Suprapubic skin (tissue), 4 donors: ENCODE measurements at regions not wholly inside any gene's neighbourhood (a gene's known extent, or its start where the extent isn't known, plus 50 kb on each side); places are given as distances from the start of the nearest gene placed in this dataset.

ENCODE experiments used
- EP300 ChIP-seq: sonication (generic); formaldehyde crosslinking; IDR thresholded peaks from one replicate; pipeline ENCODE4 v1.6.1; 2017; ENCODE audit warnings: antibody characterized with exemption
- POLR2A ChIP-seq, 2 donors: fragments of 450-650 bp; IDR thresholded peaks; one replicate each; pipeline ENCODE4 v1.6.1; 2017; ENCODE audit warnings: antibody characterized with exemption in 2 of 2, mild to moderate bottlenecking in 2 of 2, moderate library complexity in 2 of 2
- POLR2AphosphoS5 ChIP-seq, 3 donors: sonication (generic); formaldehyde crosslinking; IDR thresholded peaks; one replicate each; pipeline ENCODE4 v1.6.1; 2017; ENCODE audit warnings: antibody characterized with exemption in 3 of 3
- TF ChIP-seq, protein P1 (sequence below), 2 donors: fragments of 200-600 bp in 1 of 2; fragments of 450-650 bp in 1 of 2; sonication (generic) in 1 of 2; IDR thresholded peaks; one replicate each; pipeline ENCODE4 v1.5.1; 2016 to 2019; ENCODE audit warnings: antibody characterized with exemption in 2 of 2, mild to moderate bottlenecking in 1 of 2, moderate library complexity in 1 of 2

DNA sequence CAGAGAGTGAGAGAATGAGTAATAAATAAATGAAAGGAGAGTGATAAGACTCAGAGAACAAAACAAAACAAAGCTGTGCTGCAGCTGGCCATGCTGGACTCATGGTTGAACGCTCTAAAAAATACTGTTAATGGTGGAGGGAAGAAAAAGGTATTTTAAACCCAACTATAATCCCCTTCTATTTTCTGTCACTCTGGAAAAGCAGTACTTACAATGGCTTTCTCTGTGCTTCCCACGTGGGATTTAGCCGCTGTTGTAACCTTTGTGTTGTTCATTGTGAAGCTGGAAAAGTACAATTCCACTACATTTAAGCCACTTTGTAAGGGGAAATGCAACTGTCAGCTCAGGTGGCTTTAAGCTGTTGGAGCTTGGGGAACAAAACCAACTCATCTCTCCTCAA is 917.7 kb downstream of the IGSF11 start:
- TF ChIP-seq, protein P1, sequence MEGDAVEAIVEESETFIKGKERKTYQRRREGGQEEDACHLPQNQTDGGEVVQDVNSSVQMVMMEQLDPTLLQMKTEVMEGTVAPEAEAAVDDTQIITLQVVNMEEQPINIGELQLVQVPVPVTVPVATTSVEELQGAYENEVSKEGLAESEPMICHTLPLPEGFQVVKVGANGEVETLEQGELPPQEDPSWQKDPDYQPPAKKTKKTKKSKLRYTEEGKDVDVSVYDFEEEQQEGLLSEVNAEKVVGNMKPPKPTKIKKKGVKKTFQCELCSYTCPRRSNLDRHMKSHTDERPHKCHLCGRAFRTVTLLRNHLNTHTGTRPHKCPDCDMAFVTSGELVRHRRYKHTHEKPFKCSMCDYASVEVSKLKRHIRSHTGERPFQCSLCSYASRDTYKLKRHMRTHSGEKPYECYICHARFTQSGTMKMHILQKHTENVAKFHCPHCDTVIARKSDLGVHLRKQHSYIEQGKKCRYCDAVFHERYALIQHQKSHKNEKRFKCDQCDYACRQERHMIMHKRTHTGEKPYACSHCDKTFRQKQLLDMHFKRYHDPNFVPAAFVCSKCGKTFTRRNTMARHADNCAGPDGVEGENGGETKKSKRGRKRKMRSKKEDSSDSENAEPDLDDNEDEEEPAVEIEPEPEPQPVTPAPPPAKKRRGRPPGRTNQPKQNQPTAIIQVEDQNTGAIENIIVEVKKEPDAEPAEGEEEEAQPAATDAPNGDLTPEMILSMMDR (IDR thresholded peaks at IDR 0.05): no peak
- TF ChIP-seq POLR2A (IDR thresholded peaks at IDR 0.05) (no peak), POLR2AphosphoS5 (IDR thresholded peaks at IDR 0.05) (no peak), EP300 (no peak)
